ENCODE measurements at regions not wholly inside any gene's neighbourhood (a gene's known extent, or its start where the extent isn't known, plus 50 kb on each side); places are given as distances from the start of the nearest gene placed in this dataset.

DNA sequence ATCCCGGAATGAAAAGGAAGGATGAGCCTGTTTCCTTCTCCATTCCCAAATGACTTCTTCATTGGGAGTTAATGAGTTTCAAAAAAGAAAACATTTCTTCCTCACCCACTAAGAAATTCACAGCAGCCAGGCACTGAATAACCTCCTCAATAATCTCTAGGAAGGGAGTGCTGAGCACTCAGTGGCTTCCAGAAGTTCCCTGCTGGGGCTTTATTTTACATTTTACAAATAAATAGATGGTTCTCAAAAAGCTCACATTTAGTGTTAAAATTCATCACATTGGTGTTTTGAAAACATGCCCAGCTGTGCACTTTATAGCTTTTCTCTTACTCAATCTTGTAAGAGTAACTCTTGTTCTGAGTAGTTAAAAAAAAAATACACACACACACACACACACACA lies 148.9 kb upstream of the PFKP start:
- TF ChIP-seq CTCF (IDR thresholded peaks at IDR 0.05) (no peak), POLR2A (IDR thresholded peaks at IDR 0.05) (no peak), EP300 (IDR thresholded peaks at IDR 0.05) (no peak)
